Neural cell (in vitro differentiated cells): ENCODE measurements at regions not wholly inside any gene's neighbourhood (a gene's known extent, or its start where the extent isn't known, plus 50 kb on each side); places are given as distances from the start of the nearest gene placed in this dataset.

ENCODE experiments used
- CTCF ChIP-seq: fragments of 450-650 bp; IDR thresholded peaks from 2 replicates; pipeline ENCODE4 v1.5.1; 2014; ENCODE audit warnings: antibody characterized with exemption, mild to moderate bottlenecking, moderate library complexity; ENCODE audit not compliant: poor library complexity, severe bottlenecking
- EP300 ChIP-seq: fragments of 450-650 bp; conservative IDR thresholded peaks from 2 replicates; pipeline ENCODE4 v1.6.1; 2014; ENCODE audit warnings: antibody characterized with exemption, mild to moderate bottlenecking, moderate library complexity; ENCODE audit not compliant: poor library complexity, severe bottlenecking
- EZH2 ChIP-seq: fragments of 200-600, 300-800 bp; shearing (Covaris generic), sonication (generic); IDR thresholded peaks from 2 replicates; pipeline ENCODE4 v1.6.1; 2014; ENCODE audit warnings: antibody characterized with exemption, low read length, borderline replicate concordance, mild to moderate bottlenecking; ENCODE audit not compliant: insufficient read depth, poor library complexity, severe bottlenecking
- POLR2AphosphoS5 ChIP-seq: IDR thresholded peaks from 2 replicates; pipeline ENCODE4 v1.6.1; 2012
- RAD21 ChIP-seq: fragments of 450-650 bp; conservative IDR thresholded peaks from 2 replicates; pipeline ENCODE4 v1.6.1; 2014; ENCODE audit warnings: antibody characterized with exemption, mild to moderate bottlenecking, moderate library complexity
- REST ChIP-seq: IDR thresholded peaks from 2 replicates; pipeline ENCODE4 v1.6.1; 2012; ENCODE audit warnings: borderline replicate concordance
- SMC3 ChIP-seq: fragments of 450-650 bp; conservative IDR thresholded peaks from 2 replicates; pipeline ENCODE4 v1.6.1; 2014; ENCODE audit warnings: antibody characterized with exemption, mild to moderate bottlenecking, moderate library complexity; ENCODE audit not compliant: poor library complexity
- TAF1 ChIP-seq: IDR thresholded peaks from 2 replicates; pipeline ENCODE4 v1.6.1; 2012; ENCODE audit warnings: low read depth

- TF ChIP-seq RAD21 (no peak), EZH2 (no peak), CTCF (no peak), SMC3 (no peak), TAF1 (no peak), EP300 (no peak), POLR2AphosphoS5 (no peak), REST (no peak)
Observed at GRCh38 chr17:33811984-33812577, 443.0 kb upstream of the CCL2 start.
